ENCODE measurements at regions not wholly inside any gene's neighbourhood (a gene's known extent, or its start where the extent isn't known, plus 50 kb on each side); places are given as distances from the start of the nearest gene placed in this dataset.

DNA sequence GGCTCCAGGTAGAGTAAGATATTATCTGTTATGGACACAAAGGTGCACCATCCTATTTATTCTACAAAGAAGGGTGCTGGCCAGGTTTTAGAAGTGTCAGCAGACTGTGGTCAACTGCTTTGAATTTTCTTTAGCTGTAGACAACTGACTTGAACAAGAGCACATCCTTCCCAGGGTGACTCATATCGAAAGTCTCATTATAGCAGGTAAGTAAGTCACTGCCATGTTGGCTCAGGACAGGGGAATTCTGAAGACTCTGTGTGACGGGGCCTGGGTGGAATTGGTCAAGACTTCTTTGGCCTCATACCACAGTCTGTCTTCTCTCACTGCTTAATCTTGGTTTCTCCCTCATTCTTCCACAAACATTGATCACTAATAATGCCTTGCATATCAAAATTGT lies 214.5 kb upstream of the CDH9 start:
- DNase-seq = no peak
- Mint-ChIP-seq H3K36me3 (no peaks in the 10 kb centered on the region), H3K27ac (no peak overlapping the region), H3K4me1 (no peaks in the 10 kb centered on the region), H3K27me3 (no peaks in the 10 kb centered on the region), H3K9me3 (peaks cover 7% of the 10 kb centered on the region), H3K4me3 (no peak overlapping the region)

DNA sequence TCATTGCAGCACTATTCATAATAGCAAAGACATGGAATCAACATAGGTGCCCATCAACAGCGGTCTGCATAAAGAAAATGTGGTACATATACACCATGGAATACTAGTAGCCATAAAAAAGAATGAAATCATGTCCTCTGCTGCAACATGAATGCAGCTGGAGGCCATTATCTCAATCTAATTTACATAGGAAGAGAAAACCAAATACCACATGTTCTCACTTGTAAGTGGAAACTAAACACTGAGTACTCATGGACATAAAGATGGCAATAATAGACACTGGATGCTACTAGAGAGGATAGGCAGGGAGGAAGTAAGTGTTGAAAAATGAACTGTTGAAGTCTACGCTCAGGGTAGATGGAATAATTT lies 203.9 kb upstream of the CDH9 start:
- Mint-ChIP-seq H3K4me3 (no peak overlapping the region), H3K9me3 (peaks cover 4% of the 10 kb centered on the region), H3K27ac (no peak overlapping the region), H3K27me3 (no peaks in the 10 kb centered on the region), H3K4me1 (no peaks in the 10 kb centered on the region), H3K36me3 (no peaks in the 10 kb centered on the region)
- no peak for DNase-seq

DNA sequence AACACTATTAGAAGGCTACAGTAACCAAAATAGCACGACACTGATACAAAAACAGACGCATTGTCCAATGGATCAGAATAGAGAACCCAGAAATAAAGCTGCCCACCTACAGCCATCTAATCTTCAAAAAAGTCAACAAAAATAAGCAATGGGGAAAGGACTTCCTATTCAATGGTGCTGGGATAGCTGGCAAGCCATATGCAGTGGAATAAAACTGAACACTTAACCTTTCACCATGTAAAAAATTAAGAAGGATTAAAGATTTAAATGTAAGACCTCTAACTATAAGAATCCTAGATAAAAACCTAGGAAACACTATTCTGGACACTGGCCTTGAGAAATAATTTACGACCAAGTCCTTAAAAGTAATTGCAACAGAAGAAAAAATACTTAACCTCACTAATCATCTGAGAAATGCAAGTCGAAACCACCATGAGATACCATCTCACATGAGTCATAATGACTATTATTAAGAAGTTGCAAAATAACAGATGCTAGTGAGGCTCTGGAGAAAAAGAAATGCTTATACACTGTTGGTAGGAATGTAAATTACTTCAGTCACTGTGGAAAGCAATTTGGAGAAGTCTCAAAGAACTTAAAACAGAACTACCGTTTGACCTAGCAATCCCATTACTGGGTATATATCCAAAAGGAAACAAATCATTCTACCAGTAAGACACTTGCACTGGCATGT lies 203.3 kb upstream of the CDH9 start:
- Mint-ChIP-seq H3K4me1 (no peaks in the 10 kb centered on the region), H3K4me3 (no peak overlapping the region), H3K9me3 (peaks cover 4% of the 10 kb centered on the region), H3K27ac (no peak overlapping the region), H3K27me3 (no peaks in the 10 kb centered on the region), H3K36me3 (no peaks in the 10 kb centered on the region)
- no peak for DNase-seq

DNA sequence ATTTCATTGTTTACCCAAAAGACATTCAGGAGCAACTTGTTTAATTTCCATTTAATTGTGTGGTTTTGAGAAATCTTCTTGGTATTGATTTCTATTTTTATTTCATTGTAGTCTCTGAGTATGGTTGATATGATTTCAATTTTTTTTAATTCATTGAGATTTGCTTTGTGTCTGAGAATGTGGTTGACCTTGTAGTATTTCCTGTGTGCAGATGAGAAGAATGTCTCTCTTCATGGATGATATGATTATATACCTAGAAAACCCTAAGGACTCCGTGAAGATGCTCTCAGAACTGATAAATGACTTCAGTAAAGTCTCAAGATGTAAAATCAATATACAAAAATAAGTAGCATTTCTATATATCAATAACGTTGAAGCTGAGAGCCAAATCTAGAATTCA lies 202.4 kb upstream of the CDH9 start:
- Mint-ChIP-seq H3K4me1 (no peaks in the 10 kb centered on the region), H3K27me3 (no peaks in the 10 kb centered on the region), H3K36me3 (no peaks in the 10 kb centered on the region), H3K27ac (no peak overlapping the region), H3K9me3 (peaks cover 4% of the 10 kb centered on the region), H3K4me3 (no peak overlapping the region)
- no peak for DNase-seq

DNA sequence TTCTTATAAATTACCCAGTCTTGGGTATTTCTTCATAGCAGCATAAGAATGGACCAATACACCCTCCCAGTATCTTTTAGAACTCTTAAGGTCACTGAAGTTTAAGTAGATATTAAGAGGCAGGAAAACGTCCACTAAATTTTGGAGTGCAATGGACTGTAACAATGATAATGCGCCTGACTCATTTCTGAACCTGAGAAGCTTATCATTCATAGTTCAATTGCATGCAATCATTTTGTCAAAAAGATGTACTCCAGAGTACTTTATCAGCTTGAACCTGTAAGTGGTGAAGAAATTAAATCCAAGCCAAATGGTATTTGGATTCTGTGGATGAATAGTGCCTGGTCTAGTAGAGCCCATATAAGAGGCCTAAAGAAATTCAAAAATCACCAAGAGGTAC lies 196.5 kb upstream of the CDH9 start:
- no peak overlapping the region for H3K27ac Mint-ChIP-seq
- no peaks in the 10 kb centered on the region for H3K36me3 Mint-ChIP-seq
- H3K4me1 Mint-ChIP-seq = no peaks in the 10 kb centered on the region
- no peaks in the 10 kb centered on the region for H3K27me3 Mint-ChIP-seq
- DNase-seq = no peak
- no peak overlapping the region for H3K4me3 Mint-ChIP-seq
- H3K9me3 Mint-ChIP-seq = peaks cover 3% of the 10 kb centered on the region

DNA sequence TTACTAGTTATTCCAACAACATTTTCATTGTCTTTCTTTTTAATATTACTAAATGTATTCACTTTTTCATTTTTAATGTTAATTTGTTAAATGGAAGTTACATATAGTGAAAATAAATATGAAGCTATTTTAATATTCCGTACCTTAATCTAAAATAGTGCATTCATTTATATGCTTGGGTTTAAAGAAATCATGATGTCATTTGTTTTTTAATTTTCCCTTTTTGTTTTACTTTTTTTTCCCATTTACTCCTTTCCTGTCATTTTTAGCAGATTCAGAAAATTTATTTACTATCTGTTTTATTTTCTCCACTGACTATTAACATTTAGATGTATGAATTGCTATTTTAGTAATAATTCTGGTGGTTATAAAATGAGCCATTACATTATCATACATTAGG lies 183.0 kb upstream of the CDH9 start:
- DNase-seq = no peak
- peaks cover 7% of the 10 kb centered on the region for H3K9me3 Mint-ChIP-seq
- no peak overlapping the region for H3K4me3 Mint-ChIP-seq
- H3K36me3 Mint-ChIP-seq = no peaks in the 10 kb centered on the region
- no peak overlapping the region for H3K27ac Mint-ChIP-seq
- H3K4me1 Mint-ChIP-seq = no peaks in the 10 kb centered on the region
- no peaks in the 10 kb centered on the region for H3K27me3 Mint-ChIP-seq

DNA sequence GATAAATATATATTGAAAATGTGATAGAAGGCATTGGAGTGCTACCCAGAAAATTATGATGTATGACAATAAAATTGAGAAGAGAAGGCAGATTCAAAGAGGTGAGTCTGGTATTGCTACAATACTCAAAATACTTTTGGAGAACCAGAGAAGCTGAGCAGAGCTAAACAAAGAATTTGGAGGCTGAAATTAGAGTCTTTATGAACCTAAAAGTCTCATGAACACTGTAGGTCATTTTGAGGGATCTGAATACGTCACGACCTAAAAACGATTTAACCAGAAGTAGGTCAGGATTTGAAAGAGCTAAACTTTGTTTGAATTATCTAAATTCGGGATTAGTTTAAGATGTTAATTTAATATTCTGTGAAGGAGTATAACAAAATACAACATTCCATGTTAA lies 182.4 kb upstream of the CDH9 start:
- no peaks in the 10 kb centered on the region for H3K36me3 Mint-ChIP-seq
- no peaks in the 10 kb centered on the region for H3K4me1 Mint-ChIP-seq
- no peak overlapping the region for H3K27ac Mint-ChIP-seq
- no peak overlapping the region for H3K4me3 Mint-ChIP-seq
- no peak for DNase-seq
- H3K9me3 Mint-ChIP-seq = peaks cover 3% of the 10 kb centered on the region
- no peaks in the 10 kb centered on the region for H3K27me3 Mint-ChIP-seq

DNA sequence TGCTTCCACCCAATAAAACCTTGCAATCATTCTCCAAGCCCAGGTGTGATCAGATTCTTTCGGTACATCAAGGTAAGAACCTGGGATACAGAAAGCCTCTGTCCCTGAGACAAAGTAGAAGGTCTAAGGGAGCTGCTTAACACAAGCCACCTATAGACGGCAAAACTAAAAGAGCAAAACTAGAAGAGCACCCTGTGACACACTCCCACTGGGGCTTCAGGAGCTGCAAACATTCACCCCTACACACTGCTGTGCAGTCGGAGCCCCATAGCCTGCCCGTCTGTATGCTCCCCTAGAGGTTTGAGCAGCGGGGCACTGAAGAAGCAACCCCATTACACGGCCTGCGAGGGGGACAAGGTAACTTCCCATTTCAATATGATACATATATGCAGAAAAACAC lies 179.6 kb upstream of the CDH9 start:
- no peak overlapping the region for H3K4me3 Mint-ChIP-seq
- H3K36me3 Mint-ChIP-seq = no peaks in the 10 kb centered on the region
- H3K27ac Mint-ChIP-seq = no peak overlapping the region
- H3K4me1 Mint-ChIP-seq = no peaks in the 10 kb centered on the region
- H3K9me3 Mint-ChIP-seq = peaks cover 2% of the 10 kb centered on the region
- no peak for DNase-seq
- no peaks in the 10 kb centered on the region for H3K27me3 Mint-ChIP-seq

DNA sequence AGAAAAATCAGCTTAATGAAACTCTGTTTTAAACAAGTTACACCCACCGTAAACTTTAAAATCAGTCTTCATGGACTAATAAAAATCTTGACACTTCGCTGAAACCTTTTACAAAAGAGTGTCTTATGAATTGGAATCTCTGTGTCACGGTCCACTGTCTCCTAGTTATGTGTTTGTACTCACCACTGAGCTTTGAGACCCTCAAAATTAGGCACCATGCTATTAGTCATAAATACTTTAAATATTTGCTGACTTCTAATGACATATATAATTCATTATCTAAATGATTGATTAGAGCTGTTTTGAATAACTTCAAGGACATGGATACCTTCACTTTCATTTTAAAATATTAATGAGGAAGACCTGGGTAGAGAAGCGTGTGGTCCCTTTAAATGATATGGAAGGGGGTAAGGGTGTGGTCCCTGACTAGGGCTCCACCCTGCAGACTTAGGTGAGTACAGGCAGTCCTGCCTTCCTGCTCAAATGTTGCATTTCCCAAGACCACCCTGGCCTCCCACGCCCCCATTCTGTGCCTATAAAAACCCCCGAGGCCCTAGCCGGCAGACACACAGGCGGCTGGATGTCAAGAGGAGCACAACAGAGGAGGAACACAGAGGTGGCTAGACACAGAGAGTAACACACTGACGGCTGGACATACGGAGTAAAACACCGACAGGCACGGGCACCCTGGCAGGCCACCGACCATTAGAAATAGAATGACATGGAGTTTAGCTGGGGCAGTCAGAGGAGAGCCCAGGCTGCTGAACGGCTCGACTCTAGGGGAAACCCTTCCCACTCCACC lies 179.0 kb upstream of the CDH9 start:
- Mint-ChIP-seq H3K4me1 (no peaks in the 10 kb centered on the region), H3K9me3 (peaks cover 2% of the 10 kb centered on the region), H3K27me3 (no peaks in the 10 kb centered on the region), H3K36me3 (no peaks in the 10 kb centered on the region), H3K4me3 (no peak overlapping the region), H3K27ac (no peak overlapping the region)
- DNase-seq = no peak

DNA sequence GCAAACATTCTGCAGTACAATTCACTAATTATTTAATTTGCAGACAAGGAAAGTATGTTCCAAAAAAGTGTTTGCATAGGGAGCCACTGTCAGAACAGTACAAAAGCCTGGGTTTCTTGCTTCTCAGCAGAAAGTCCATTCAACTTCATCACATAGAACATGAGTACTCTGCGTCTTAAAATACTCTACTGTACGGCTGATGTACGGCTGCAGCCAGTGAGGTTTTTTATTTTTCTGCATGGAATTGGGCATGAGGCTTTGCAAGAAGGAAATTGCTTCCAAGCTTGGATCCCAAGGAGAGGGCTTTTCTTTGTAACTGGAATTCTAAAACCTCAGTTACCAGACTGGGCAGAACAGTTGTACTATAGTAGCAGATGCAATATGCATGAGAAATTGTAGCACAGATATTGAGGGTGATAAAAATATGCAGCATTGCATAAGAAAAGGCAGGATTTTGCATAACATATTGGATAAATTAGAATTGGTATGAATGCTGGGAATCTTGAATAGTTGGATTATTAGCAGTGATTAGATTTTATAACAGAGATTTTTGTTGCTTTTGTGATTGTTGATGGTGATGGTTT lies 178.1 kb upstream of the CDH9 start:
- H3K4me1 Mint-ChIP-seq = no peaks in the 10 kb centered on the region
- H3K36me3 Mint-ChIP-seq = no peaks in the 10 kb centered on the region
- peaks cover 2% of the 10 kb centered on the region for H3K9me3 Mint-ChIP-seq
- no peak overlapping the region for H3K27ac Mint-ChIP-seq
- no peak overlapping the region for H3K4me3 Mint-ChIP-seq
- DNase-seq = no peak
- no peaks in the 10 kb centered on the region for H3K27me3 Mint-ChIP-seq

DNA sequence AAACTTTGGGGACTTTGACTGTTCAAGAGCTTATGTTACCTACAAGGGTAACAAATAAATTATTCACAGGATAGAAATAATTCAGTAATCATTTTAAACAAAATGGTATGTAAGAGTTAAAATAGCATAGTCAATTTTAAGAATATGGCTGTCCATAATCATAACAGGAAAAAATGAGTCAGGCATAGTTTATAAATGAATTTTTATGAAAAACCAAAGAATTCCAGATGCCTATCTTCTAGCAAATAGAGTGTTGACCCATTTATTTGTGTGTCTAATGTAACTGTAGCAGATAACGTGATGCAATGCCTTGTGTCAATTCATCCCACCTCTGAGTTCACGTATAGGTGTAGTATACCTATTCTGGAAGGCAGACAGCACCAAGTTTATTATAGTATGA lies 169.7 kb upstream of the CDH9 start:
- Mint-ChIP-seq H3K27me3 (no peaks in the 10 kb centered on the region), H3K27ac (no peak overlapping the region), H3K4me1 (no peaks in the 10 kb centered on the region), H3K9me3 (peaks cover 13% of the 10 kb centered on the region), H3K36me3 (no peaks in the 10 kb centered on the region), H3K4me3 (no peak overlapping the region)
- DNase-seq = no peak

DNA sequence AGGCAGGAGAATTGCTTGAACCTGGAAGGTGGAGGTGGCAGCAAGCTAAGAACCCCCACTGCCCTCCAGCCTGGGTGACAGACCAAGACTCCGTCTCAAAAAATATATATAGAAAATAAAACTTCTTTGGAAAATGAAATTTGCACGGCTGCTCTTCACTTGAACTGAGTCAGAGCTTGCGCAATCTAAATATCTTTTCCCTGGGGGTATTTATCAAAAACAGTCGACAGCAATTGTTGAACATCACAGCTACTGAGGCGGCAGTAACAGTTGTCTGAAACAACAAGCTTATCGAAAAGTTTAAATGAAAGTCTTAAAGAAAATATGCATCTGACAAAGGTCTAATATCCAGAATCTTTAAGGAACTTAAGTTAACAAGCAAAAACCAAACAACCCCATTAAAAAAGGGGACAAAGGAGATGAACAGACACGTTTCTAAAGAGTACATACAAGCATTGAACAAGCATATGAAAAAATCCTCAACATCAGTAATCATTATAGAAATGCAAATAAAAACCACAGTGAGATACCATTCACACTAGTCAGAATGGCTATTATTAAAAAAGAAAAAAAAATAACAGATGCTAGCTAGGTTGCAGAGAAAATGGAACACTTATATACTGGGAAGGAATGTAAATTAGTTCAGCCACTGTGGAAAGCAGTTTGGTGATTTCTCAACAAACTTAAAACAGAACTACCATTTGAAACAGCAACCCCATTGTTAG lies 153.6 kb upstream of the CDH9 start:
- Mint-ChIP-seq H3K27ac (no peak overlapping the region), H3K36me3 (no peaks in the 10 kb centered on the region), H3K9me3 (peaks cover 7% of the 10 kb centered on the region), H3K27me3 (no peaks in the 10 kb centered on the region), H3K4me3 (no peak overlapping the region), H3K4me1 (no peaks in the 10 kb centered on the region)
- DNase-seq = no peak

DNA sequence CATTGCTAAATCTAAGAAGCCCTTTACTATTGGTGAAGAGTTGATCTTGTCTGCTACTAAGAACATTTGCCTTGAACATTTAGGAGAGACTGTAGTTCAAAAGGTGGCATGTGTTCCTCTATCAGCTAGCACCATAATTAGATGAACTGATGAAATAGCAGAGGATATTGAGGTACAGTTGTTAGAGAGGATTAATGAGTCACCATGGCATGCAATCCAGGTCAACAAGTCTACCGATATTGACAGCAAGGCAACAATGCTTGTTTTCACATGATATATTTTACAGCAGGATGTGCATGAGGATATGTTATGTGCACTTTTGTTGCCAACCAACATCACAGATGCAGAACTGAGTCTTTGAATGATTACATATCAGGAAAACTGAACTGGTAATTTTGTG lies 134.3 kb upstream of the CDH9 start:
- Mint-ChIP-seq H3K27ac (no peak overlapping the region), H3K4me1 (no peaks in the 10 kb centered on the region), H3K9me3 (no peaks in the 10 kb centered on the region), H3K4me3 (no peak overlapping the region), H3K27me3 (no peaks in the 10 kb centered on the region), H3K36me3 (no peaks in the 10 kb centered on the region)
- no peak for DNase-seq

DNA sequence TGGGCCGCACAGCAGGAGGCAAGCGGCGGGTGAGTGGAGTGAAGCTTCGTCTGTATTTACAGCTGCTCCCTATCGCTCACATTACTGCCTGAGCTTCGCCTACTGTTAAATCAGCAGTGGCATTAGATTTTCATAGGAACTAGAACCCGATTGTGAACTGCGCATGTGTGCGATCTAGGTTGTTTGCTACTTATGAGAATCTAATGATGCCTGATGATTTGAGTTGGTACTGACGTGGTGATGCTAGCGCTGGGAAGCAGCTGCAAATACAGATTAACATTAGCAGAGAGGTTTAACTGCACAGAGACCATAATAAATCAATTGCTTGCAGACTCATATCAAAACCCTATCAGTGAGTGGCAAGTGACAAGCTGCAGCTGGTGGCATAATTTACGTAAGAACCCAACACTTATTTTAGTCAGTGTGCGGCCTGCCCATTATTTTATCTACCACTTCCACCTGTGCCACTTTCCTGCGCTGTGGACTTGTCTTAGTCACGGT lies 133.4 kb upstream of the CDH9 start:
- H3K4me3 Mint-ChIP-seq = no peak overlapping the region
- H3K36me3 Mint-ChIP-seq = no peaks in the 10 kb centered on the region
- no peaks in the 10 kb centered on the region for H3K27me3 Mint-ChIP-seq
- no peak overlapping the region for H3K27ac Mint-ChIP-seq
- H3K9me3 Mint-ChIP-seq = peaks cover under 1% of the 10 kb centered on the region
- H3K4me1 Mint-ChIP-seq = no peaks in the 10 kb centered on the region
- DNase-seq = no peak

DNA sequence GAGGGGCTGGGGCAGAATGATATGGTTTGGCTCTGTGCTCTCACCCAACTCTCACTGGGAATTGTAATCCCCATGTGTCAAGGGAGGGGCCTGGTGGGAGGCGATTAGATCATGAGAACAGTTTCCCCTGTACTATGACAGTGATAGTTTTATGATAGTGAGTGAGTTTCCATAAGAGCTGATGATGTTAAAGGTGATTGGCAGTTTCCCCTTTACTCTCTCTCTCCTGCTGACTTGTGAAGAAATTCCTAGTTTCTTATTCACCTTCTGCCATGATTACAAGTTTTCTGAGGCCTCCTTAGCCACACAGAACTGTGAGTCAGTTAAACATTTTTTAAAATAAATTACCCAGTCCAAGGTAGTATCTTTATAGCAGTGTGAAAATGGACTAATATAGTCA lies 120.4 kb upstream of the CDH9 start:
- no peaks in the 10 kb centered on the region for H3K36me3 Mint-ChIP-seq
- no peaks in the 10 kb centered on the region for H3K4me1 Mint-ChIP-seq
- H3K27me3 Mint-ChIP-seq = no peaks in the 10 kb centered on the region
- H3K27ac Mint-ChIP-seq = no peak overlapping the region
- DNase-seq = no peak
- H3K9me3 Mint-ChIP-seq = peaks cover 15% of the 10 kb centered on the region
- H3K4me3 Mint-ChIP-seq = no peak overlapping the region
